EH (cell line): ENCODE measurements at regions not wholly inside any gene's neighbourhood (a gene's known extent, or its start where the extent isn't known, plus 50 kb on each side); places are given as distances from the start of the nearest gene placed in this dataset.
"Not testable (repeated sequence)": the region's sequence is repeated elsewhere in the genome, so short reads cannot be mapped to it uniquely, and the experiment has no call there.

Experiments
- DNase-seq: peaks from one replicate; pipeline ENCODE4 v3.0.0-alpha.2; 2015; ENCODE audit warnings: low read depth

DNA sequence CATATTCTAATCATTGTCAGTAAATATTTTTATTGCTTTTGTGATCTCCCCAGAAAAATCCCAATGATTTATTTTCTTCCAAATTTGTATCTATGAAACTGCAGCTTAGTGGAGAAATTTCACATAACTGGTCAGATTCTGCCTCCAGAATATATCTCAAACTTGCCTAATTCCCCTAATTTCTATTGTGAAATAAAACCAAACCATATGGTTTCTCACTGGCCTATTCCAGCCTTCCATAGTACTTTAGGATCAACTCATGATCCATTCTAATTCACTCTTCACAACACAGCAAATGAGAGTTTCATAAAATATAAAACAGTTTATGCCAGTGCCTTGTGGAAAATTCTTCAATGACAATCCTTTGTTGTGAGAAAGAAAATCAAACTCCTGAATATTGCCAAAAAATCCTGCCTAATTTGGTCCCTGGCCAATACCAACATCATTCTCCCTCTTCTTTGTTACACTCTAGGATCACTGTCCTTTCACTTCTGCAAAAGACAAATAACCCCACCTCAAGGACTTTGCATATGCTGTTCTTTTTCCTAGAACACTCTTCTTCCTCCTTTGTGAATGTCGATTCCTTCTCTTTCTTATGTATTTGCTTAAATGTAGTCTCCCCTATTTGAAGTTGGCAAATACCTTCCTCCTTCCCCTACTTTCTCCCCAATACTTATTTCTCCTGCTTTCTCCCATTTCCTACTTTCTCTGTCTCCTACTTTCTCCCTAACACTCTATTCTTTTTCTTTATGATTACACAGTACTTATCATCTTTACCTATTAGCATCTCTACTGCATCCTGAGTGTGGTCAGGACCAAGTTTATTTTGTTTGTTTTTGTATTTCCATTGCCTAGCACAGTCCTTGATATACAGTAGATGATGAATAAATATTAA, 587.5 kb downstream of the RFPL4B start:
- no peak for DNase-seq

DNA sequence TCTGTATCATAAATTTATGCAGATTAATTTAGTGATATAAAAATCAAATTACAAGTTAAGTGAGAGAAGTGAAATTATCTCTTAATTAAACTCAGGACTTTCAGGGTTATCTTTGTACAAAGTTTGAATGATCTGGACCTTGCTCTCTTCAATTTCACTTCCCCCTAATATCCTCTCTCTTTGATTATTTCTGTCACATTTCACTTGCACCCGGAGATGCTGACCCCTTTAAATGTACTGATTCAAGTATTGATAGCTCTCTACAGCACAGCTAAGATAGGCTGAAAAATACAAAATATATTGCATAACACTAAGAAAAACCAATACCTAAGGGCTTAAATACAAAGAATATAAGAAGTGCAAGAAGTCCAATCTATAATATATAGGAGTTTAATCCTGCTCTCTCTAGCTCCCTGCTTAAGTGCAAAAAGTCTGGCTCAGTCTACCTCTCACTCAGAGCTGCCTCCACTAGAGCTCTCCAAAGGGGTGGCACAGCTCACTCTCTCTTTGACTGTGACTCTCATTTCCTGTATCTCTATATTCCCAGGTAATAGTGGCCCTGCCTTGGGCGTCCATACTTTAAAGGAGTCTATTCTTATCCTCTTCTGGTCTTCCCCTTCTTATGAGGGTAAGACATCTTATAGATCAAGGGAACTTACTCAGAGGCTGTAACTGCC, 588.4 kb downstream of the RFPL4B start:
- DNase-seq, result no peak

DNA sequence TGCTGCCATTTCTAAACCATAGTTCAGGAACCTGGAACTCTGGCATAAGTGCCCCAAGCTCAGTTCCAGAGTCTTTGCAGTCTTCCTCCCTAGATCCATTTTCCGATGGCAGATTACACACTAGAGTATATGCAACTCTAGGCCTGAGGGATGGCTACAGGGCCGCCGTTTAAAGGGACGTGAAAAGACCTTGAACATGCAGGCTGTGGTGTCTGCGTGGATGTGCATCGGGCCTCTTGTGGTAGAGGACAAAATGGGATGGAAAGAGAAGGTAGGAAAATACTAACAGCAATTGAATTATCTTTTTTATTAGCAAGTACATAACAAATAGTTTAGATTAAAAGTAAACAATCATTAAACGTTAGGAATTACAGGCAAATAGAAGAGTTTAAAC, 588.9 kb downstream of the RFPL4B start:
- DNase-seq, result no peak

DNA sequence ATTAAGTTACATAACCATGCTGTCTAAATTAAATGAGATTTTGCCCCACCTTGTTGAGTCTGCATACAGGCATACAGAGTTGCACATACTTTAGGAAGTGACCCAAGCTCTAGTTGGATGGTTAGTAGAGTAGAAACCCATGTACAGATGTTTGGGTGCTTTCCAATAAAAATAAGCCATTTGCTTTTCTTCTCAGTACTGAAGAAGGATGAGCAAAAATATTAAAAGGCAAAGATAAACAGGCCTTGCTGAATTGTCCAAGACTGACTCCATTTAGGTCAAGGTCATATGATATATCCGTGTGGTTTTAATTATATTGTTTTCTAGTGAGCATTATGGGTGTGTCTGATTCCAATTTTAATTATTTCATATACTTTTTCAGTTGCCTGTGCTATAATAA, 589.4 kb downstream of the RFPL4B start:
- DNase-seq, result peak; percentile 75

DNA sequence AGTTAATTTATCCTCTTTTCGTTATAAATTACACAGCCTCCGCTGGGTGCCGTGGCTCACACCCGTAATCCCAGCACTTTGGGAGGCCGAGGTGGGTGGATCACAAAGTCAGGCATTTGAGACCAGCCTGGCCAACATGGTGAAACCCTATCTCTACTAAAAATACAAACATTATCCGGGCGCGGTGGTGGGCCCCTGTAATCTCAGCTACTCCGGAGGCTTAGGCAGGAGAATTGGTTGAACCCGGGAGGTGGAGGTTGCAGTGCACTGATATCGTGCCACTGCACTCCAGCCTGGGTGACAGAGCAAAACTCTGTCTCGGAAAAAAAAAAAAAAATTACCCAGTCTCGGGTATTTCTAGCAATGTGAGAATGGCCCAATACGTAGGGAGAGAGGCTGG, 590.6 kb downstream of the RFPL4B start:
- DNase-seq, result not testable (repeated sequence)

DNA sequence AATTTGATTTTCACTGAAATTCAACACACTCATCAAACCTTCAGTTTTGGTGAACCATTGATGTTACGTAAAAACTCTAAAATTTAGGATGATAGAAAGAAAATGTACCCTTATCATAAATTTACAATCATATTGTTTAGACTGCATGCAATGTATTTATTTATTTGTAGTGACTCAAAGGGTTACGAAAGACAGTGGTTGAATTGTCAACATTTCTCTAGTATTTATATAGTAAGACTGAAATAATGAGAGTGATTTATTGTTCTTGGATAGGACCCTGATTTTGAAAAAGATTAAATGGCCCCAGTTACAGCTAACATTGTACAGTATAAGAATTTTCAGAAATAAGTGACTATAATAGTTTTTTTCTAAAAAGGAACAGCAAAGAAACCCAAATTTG, 591.5 kb downstream of the RFPL4B start:
- DNase-seq, result peak; percentile 44

DNA sequence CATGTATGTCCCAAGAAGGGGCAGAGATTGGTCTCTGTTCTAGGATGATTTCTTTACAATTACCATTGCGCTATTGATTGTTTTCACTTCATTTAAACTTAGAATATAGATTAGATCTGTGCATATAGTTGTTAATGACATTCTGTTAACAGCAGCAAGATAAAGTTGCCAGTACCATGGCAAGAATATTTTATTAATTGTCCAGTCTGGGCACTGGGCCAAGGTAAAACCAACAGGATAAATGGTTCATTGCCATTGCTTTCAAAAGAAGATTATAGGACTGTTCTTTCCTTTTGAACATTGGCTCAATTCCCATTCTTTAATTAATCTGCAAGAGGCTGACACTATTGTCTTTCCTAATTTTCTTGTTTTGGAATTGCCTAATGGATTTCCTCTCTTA, 592.4 kb downstream of the RFPL4B start:
- DNase-seq, result no peak

DNA sequence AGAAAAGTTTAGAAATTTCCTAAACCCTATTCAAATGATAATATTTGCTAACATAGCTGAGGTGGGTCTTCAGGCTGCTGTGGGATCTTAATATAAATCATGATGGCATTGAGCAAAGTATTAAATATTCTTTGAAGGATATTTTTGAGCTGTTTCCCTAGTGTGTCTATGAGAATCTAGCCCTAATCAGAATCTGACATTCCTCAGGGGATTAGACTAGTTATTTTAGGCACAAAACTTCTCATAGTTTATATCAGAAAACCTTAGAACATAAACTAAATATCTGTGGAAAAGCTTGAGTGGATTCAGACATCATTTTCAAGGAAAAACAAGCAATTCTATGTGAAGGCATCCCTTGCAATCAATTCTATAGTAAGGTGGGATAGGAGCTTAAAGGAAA, 594.5 kb downstream of the RFPL4B start:
- no peak for DNase-seq

DNA sequence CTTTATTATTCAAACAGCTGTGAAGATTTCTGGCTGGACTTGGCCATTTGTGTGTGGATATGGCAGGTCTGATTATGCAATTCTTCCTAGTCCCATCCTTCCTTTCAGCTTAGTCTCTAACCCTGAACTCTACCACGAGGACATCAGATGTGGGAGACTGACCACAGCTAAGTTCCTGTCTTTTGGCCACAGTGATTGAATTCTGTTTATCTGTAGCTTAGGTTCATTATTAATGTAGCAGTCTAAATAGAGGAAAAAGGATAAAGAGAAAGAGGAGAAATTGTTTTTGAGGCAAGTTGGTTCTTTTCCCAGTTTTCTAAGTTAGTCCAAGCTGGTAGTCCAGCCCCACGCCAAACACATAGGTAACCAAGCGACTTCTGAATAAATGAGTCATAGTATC, 598.9 kb downstream of the RFPL4B start:
- DNase-seq, result peak; percentile 33

DNA sequence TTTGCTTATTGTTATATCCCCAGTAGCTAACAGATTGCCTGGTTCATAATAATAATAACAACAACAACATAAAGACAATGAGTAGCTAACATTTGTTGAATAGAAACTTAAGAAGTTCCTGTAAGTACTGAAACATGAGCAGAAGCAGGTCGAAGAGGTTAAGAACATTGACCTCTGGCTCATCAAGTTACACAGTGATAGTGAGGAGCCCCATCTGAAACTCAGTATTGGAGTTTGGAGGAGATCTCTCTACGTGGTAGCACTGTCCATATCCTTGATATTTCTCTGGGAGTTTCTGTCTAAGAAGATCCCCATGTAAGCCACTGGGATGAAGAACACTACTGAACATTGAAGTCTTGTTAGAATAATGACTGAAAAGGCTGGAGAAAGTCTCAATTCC, 600.4 kb downstream of the RFPL4B start:
- no peak for DNase-seq

DNA sequence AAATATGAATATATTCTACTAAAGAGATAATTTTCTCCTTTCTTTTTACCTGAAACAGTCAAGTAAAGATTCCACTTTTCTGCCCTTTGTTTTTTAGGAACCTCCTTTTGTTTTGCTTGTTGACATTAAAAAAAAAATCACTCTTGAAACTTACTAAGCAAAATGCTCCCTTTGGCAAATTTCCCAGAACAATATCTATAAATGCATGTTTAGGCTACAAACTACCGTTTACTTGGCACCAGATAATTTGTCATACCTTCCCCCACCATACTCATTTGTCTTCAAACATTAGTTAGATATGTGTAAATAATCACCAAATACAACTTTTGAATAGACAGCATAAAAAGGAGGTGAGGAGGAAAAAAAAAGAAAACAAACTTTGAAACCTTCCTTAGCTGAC, 604.7 kb downstream of the RFPL4B start:
- DNase-seq, result no peak

DNA sequence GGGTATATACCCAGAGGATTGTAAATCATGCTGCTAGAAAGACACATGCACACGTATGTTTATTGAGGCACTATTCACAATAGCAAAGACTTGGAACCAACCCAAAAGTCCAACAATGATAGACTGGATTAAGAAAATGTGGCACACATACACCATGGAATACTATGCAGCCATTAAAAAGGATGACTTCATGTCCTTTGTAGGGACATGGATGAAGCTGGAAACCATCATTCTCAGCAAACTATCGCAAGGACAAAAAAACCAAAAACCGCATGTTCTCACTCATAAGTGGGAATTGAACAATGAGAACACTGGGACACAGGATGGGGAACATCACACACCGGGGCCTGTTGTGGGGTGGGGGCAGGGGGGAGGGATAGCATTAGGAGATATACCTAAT, 608.6 kb downstream of the RFPL4B start:
- DNase-seq, result not testable (repeated sequence)

DNA sequence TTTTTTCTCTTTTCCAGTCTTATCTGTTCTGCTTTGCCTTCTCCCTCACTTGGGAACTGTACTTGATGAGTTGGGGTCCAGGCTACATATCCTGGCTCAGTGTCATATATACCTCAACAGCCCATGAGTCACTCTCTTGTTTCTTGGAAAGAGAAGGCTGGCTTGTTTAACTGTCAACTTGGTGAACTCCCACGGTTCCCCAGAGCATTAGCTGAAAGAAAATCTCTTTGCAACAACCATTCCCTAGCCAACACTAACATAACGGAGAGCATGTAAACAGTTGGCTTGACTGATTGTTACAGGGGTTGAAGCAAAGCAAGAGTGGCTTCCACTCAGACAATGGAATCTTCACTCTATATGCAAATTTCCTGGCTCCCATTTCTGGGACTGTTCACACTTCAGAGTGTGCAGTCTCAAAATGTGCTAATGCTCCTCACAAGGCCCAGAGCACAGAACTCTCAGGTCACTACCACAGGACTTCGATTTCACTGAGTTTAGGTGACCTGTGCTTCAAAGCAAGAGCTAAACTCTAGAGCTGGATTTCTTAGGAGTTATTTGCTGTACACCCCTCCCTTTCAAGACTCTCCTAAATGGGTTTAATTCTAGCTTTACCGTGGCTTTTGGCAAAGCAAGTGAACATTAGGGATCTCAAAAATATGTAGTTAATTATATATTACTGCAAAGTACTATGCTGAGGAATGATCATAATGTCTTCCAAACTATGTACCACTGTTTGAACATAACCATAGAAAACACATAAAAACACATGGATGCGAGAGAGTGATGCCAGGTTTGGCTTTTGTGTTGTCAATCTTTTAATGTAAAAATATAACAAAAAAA, 609.8 kb downstream of the RFPL4B start:
- peak; percentile 83 for DNase-seq

DNA sequence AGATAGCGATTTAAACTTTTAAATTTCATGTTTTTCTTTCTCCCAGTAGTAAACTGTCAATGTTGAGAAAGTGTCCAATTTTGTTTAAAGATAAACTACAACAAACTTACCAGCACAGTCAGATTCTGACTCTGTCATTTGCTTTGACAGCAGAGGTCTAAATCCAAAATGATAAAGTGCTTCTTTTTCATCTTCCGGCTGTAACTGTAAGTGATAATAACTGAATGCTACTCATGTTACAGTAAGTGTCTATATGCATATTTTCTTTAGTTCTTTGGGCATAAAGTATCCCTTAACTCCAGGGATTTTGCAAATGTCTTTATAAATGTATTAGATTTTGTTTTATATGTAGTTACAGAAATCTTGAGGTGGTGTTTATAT, 610.4 kb downstream of the RFPL4B start:
- DNase-seq, result no peak

DNA sequence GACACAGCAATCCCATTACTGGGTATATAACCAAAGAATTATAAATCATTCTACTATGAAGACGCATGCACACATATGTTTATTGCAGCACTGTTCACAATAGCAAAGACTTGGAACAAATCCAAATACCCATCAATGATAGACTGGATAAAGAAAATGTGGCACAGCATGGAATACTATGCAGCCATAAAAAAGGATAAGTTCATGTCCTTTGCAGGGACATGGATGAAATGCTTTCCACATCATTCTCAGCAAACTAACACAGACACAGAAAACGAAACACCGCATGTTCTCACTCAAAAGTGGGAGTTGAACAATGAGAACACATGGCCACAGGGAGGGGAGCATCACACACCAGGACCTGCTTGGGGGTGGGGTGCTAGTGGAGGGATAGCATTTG, 613.0 kb downstream of the RFPL4B start:
- not testable (repeated sequence) for DNase-seq

DNA sequence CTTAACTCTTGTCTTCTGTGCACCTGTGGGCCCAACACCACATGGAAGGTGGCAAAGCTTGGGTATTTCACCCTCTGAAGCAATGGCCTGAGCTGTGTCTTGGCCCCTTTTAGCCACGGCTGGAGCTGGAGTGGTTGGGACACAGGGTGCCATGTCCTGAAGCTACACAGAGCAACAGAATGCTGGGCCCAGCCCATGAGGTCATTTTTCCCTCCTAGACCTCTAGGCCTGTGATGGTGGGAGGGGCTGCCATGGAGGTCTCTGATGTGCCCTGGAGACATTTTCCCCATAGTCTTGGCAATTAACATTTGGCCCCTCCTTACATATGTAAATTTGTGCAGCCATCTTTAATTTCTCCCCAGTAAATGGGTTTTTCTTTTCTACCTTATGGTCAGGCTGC, 620.8 kb downstream of the RFPL4B start:
- DNase-seq, result no peak

DNA sequence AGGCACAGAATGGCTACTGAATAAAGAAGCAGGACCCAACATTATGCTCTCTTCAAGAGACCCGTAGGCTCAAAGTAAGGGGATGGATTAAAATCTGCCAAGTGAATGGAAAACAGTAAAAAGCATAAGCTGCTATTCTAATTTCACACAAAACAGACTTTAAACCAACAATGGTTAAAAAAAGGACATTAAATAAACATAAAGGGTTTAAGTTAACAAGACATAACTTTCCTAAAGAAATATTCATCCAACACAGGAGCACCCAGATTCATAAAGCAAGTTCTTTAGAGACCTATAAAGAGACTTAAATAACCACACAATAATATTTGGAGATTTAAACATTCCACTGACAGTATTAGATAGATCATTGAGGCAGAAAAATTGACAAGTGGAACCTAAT, 624.5 kb downstream of the RFPL4B start:
- DNase-seq, result no peak

DNA sequence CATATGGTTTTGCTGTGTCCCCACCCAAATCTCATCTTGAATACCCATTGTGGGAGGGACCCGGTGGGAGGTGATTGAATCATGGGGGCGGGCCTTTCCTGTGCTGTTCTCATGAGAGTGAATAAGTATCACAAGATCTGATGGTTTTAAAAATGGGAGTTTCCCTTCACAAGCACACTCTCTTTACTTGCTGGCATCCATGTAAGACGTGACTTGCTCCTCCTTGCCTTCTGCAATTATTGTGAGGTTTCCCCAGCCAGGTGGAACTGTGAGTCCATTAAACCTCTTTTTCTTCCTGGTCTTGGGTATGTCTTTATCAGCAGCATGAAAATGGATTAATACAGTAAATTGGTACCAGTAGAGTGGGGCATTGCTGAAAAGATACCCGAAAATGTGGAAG, 627.8 kb downstream of the RFPL4B start:
- DNase-seq, result not testable (repeated sequence)

DNA sequence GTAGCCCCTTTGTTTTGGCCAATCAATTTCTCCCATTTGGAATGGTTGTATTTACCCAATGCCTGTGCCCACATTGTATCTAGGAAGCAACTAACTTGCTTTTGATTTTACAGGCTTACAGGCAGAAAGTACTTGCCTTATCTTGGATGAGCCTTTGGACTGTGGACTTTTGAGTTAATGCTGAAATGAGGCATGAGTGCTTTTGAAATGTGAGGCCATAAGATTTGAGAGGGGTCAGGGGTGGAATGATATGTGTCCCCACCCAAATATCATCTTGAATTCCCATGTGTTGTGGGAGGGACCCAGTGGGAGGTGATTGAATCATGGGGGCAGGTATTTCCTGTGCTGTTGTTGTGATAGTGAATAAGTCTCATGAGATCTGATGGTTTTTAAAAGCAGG, 629.4 kb downstream of the RFPL4B start:
- not testable (repeated sequence) for DNase-seq

DNA sequence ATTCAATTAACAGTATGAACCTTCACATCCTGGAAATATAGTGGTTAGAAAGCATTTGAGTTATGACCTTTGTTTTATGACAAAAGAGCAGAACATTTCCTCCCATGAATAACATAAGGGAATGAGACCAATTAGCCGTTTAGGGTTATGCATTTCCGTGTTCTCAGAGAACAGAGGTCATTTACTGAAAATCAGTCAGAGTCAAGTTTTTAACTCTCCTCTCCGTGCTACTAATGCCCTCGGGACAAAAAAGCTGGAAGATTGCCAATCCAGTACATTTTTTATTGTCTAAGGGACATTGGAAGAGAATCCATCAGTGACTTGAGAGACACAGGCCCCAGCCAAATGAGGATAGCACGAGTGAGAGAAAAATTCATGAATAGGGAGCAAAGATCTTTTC, 632.7 kb downstream of the RFPL4B start:
- peak; percentile 94 for DNase-seq

DNA sequence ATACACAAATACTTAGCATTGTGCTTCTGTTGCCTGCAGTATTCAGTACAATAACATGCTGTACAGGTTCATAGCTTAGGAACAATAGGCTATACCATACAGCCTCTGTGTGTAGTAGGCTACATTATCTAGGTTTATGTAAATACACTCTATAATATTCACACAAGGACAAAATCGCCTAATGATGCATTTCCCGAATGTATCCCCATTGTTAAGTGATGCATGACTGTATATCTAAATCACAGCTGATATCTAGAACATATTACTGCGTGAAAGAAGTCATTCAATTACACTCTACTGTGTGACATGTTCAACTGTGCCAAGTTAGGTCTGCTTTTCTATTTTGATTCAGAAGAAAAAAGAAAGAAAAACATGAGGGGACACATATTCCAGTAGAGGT, 633.5 kb downstream of the RFPL4B start:
- no peak for DNase-seq

DNA sequence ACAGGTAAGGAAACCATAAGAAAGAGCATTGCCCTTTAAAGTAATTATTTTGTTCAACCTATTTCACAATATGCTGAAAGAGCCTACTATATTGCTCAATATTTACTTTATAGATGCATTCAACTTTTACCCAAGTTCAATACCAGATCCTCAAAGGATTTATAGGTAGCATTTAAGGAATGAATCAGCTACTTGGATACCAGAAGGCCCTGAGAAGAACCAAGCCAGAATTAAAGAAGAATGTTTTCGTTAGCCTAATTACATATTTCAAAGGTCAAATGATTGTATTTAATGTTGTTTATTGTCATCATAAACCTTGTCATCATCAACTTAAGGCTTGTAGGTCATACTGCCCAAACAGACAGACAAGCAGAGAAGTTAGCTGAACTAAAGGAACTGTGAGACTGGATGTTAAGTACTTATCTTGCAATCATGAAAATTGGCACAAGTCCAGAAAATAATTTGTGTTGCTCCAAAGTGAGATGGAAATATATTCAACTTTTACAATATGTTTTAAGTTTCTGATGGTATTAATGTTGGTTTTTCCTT, 636.7 kb downstream of the RFPL4B start:
- DNase-seq, result peak; percentile 39
